ENCODE measurements at regions not wholly inside any gene's neighbourhood (a gene's known extent, or its start where the extent isn't known, plus 50 kb on each side); places are given as distances from the start of the nearest gene placed in this dataset.

- TF ChIP-seq, protein P1, sequence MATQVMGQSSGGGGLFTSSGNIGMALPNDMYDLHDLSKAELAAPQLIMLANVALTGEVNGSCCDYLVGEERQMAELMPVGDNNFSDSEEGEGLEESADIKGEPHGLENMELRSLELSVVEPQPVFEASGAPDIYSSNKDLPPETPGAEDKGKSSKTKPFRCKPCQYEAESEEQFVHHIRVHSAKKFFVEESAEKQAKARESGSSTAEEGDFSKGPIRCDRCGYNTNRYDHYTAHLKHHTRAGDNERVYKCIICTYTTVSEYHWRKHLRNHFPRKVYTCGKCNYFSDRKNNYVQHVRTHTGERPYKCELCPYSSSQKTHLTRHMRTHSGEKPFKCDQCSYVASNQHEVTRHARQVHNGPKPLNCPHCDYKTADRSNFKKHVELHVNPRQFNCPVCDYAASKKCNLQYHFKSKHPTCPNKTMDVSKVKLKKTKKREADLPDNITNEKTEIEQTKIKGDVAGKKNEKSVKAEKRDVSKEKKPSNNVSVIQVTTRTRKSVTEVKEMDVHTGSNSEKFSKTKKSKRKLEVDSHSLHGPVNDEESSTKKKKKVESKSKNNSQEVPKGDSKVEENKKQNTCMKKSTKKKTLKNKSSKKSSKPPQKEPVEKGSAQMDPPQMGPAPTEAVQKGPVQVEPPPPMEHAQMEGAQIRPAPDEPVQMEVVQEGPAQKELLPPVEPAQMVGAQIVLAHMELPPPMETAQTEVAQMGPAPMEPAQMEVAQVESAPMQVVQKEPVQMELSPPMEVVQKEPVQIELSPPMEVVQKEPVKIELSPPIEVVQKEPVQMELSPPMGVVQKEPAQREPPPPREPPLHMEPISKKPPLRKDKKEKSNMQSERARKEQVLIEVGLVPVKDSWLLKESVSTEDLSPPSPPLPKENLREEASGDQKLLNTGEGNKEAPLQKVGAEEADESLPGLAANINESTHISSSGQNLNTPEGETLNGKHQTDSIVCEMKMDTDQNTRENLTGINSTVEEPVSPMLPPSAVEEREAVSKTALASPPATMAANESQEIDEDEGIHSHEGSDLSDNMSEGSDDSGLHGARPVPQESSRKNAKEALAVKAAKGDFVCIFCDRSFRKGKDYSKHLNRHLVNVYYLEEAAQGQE (IDR thresholded peaks at IDR 0.05; ENCODE audit: insufficient read depth in 1 of 2, low read depth in 2 of 2, low read length in 2 of 2) = no peak
- TF ChIP-seq POLR2AphosphoS5 (IDR thresholded peaks at IDR 0.05; ENCODE audit: low read depth, low read length) (no peak), SIN3A (IDR thresholded peaks at IDR 0.05; ENCODE audit: borderline replicate concordance, insufficient read depth, low read length) (no peak), TAF1 (IDR thresholded peaks at IDR 0.05; ENCODE audit: borderline replicate concordance, insufficient read depth, low read length) (no peak), FOXP2 (optimal IDR thresholded peaks at IDR 0.05; ENCODE audit: borderline replicate concordance, extremely low read depth, extremely low read length, insufficient read depth) (no peak)
Observed at GRCh38 chr5:68447136-68447929, 231.8 kb downstream of the PIK3R1 start.

- no peak for TF ChIP-seq SIN3A (IDR thresholded peaks at IDR 0.05; ENCODE audit: borderline replicate concordance, insufficient read depth, low read length)
- TF ChIP-seq, protein P1 (IDR thresholded peaks at IDR 0.05; ENCODE audit: insufficient read depth in 1 of 2, low read depth in 2 of 2, low read length in 2 of 2) = no peak
- no peak for TF ChIP-seq FOXP2 (optimal IDR thresholded peaks at IDR 0.05; ENCODE audit: borderline replicate concordance, extremely low read depth, extremely low read length, insufficient read depth)
- TF ChIP-seq POLR2AphosphoS5 (IDR thresholded peaks at IDR 0.05; ENCODE audit: low read depth, low read length) = no peak
- no peak for TF ChIP-seq TAF1 (IDR thresholded peaks at IDR 0.05; ENCODE audit: borderline replicate concordance, insufficient read depth, low read length)
Observed at GRCh38 chr5:68449380-68449779, 233.8 kb downstream of the PIK3R1 start.

DNA sequence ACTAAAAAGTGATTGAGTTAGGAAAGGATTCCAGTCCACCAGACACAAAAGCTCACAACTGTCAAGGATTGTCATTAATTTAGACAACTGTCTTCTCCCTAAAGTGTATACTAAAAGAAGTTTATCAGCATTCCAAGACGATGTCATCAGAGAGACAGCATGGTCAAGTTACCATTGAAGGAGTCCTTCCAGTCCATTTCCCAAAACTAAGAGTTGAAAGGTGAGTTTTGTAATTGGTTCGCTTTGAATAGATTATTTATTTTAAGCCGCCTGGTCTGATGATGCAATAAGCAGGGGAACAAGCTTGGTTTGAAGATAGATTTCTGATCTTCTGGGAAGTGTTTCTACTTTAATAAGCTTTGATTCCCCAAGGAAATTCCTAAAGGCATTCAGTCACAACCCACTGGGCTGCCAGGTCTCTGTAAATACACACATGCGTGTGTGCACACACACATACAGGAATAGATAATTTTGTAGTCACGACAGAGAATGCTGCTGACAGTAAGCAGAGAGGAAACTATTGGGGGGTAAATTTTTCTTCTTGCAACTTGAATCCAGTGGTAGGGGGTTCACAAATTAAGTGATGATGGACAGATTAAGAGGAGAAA lies 234.8 kb downstream of the PIK3R1 start:
- TF ChIP-seq FOXP2 (optimal IDR thresholded peaks at IDR 0.05; ENCODE audit: borderline replicate concordance, extremely low read depth, extremely low read length, insufficient read depth) (no peak), SIN3A (IDR thresholded peaks at IDR 0.05; ENCODE audit: borderline replicate concordance, insufficient read depth, low read length) (no peak)

DNA sequence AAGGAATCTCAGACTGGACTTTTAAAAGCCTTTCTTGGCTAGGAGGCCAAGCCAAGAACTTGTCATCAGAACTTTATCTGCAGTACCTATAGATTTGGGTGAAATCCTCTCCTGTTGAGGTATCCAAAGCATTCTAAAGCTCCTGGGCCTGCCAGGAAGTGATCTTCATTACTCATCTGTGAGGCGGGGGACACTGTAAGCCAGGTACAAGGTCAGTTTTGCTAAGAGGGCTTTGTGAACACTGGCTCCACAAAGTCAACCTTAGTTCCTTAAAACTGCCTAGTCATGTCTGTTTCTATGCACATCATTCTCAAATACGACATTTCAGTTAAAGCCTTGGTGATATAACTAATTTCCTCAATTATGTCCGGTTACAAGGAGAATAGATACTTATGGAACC lies 236.7 kb downstream of the PIK3R1 start:
- TF ChIP-seq TAF1 (IDR thresholded peaks at IDR 0.05; ENCODE audit: borderline replicate concordance, insufficient read depth, low read length) (no peak), FOXP2 (optimal IDR thresholded peaks at IDR 0.05; ENCODE audit: borderline replicate concordance, extremely low read depth, extremely low read length, insufficient read depth) (no peak), POLR2AphosphoS5 (IDR thresholded peaks at IDR 0.05; ENCODE audit: low read depth, low read length) (no peak)
- TF ChIP-seq, protein P1 (IDR thresholded peaks at IDR 0.05; ENCODE audit: insufficient read depth in 1 of 2, low read depth in 2 of 2, low read length in 2 of 2) = no peak

- TF ChIP-seq, protein P1 (IDR thresholded peaks at IDR 0.05; ENCODE audit: insufficient read depth in 1 of 2, low read depth in 2 of 2, low read length in 2 of 2) = no peak
- no peak for TF ChIP-seq TAF1 (IDR thresholded peaks at IDR 0.05; ENCODE audit: borderline replicate concordance, insufficient read depth, low read length)
- no peak for TF ChIP-seq POLR2AphosphoS5 (IDR thresholded peaks at IDR 0.05; ENCODE audit: low read depth, low read length)
- TF ChIP-seq FOXP2 (optimal IDR thresholded peaks at IDR 0.05; ENCODE audit: borderline replicate concordance, extremely low read depth, extremely low read length, insufficient read depth) = no peak
- no peak for TF ChIP-seq SIN3A (IDR thresholded peaks at IDR 0.05; ENCODE audit: borderline replicate concordance, insufficient read depth, low read length)
Observed at GRCh38 chr5:68454172-68454571, 238.6 kb downstream of the PIK3R1 start.

Data from PFSK-1 (cell line).